ENCODE measurements at regions not wholly inside any gene's neighbourhood (a gene's known extent, or its start where the extent isn't known, plus 50 kb on each side); places are given as distances from the start of the nearest gene placed in this dataset.

GRCh38 chr3:118077332-118077731 lies 957.3 kb downstream of the IGSF11 start:
- TF ChIP-seq CTCF (IDR thresholded peaks at IDR 0.05 in 4 of 5, conservative IDR thresholded peaks at IDR 0.05 in 1 of 5): no peak
- TF ChIP-seq POLR2A (IDR thresholded peaks at IDR 0.05): no peak

All from gastrocnemius medialis (tissue), 4 donors.